ENCODE measurements at regions not wholly inside any gene's neighbourhood (a gene's known extent, or its start where the extent isn't known, plus 50 kb on each side); places are given as distances from the start of the nearest gene placed in this dataset.

DNA sequence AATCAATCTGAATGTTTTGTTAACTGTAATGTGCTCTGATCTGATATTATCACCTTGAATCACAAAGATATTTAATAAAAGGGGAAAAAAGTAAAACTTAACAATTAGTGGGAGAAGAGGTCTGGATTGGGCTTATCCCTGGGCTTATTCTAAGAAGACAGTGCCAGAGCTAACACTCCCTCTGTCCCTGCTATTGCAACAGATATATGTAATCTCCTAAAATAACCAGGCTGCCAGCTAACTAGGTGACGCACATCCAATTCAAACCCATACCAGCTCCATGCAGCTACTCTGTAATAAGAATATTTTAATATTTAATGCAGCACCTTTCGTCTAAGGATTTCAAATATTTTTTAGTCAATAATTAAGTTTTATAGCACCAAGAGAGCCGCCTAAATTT, 330.1 kb upstream of the MARCKS start:
- TF ChIP-seq, protein P1, sequence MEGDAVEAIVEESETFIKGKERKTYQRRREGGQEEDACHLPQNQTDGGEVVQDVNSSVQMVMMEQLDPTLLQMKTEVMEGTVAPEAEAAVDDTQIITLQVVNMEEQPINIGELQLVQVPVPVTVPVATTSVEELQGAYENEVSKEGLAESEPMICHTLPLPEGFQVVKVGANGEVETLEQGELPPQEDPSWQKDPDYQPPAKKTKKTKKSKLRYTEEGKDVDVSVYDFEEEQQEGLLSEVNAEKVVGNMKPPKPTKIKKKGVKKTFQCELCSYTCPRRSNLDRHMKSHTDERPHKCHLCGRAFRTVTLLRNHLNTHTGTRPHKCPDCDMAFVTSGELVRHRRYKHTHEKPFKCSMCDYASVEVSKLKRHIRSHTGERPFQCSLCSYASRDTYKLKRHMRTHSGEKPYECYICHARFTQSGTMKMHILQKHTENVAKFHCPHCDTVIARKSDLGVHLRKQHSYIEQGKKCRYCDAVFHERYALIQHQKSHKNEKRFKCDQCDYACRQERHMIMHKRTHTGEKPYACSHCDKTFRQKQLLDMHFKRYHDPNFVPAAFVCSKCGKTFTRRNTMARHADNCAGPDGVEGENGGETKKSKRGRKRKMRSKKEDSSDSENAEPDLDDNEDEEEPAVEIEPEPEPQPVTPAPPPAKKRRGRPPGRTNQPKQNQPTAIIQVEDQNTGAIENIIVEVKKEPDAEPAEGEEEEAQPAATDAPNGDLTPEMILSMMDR (IDR thresholded peaks at IDR 0.05), result no peak
- no peak for TF ChIP-seq POLR2A (IDR thresholded peaks at IDR 0.05)

Data from ovary (tissue), 3 donors.